Activated T-helper 2 cell treated with anti-CD3 and anti-CD28 coated beads, Interferon-gamma antibody, Interleukin-2, Interleukin-4, amounts not matched to agents 10 μg/mL and 5 μg/mL and 100 μg/mL, durations not matched to agents 14 hours and 24 hours and 36 hours (primary cell): ENCODE measurements at regions not wholly inside any gene's neighbourhood (a gene's known extent, or its start where the extent isn't known, plus 50 kb on each side); places are given as distances from the start of the nearest gene placed in this dataset.
"Not testable (repeated sequence)": the region's sequence is repeated elsewhere in the genome, so short reads cannot be mapped to it uniquely, and the experiment has no call there.

Source experiments
- DNase-seq: peaks from one replicate; pipeline ENCODE4 v3.0.0; 2021; ENCODE audit warnings: low spot score
- H3K27ac Mint-ChIP-seq: one replicate; pipeline ENCODE4 v1.8.0; 2021; ENCODE audit warnings: mixed read lengths
- H3K27me3 Mint-ChIP-seq: one replicate; pipeline ENCODE4 v1.8.0; 2021; ENCODE audit warnings: low read depth, mixed read lengths
- H3K36me3 Mint-ChIP-seq: one replicate; pipeline ENCODE4 v1.8.0; 2021; ENCODE audit warnings: low read depth, mixed read lengths
- H3K4me1 Mint-ChIP-seq: one replicate; pipeline ENCODE4 v1.8.0; 2021; ENCODE audit warnings: low read depth, mixed read lengths
- H3K4me3 Mint-ChIP-seq: one replicate; pipeline ENCODE4 v1.8.0; 2021; ENCODE audit warnings: low read depth, mild to moderate bottlenecking, moderate library complexity, mixed read lengths
- H3K9me3 Mint-ChIP-seq: one replicate; pipeline ENCODE4 v1.8.0; 2021; ENCODE audit warnings: mixed read lengths
- intact Hi-C: fragments of 100-400 bp; cut with micrococcal nuclease; formaldehyde crosslinking; loops from one replicate; pipeline ENCODE4 v1.15.1; 2023

GRCh38 chr2:182639971-182640370 lies 76.1 kb upstream of the DNAJC10 start:
- Mint-ChIP-seq H3K27me3 (peaks cover 5% of the 10 kb centered on the region), H3K9me3 (no peaks in the 10 kb centered on the region), H3K36me3 (no peaks in the 10 kb centered on the region), H3K4me1 (peaks cover 4% of the 10 kb centered on the region), H3K27ac (no peak overlapping the region), H3K4me3 (no peak overlapping the region)
- no peak for DNase-seq
- intact Hi-C loops: no loop called here

DNA sequence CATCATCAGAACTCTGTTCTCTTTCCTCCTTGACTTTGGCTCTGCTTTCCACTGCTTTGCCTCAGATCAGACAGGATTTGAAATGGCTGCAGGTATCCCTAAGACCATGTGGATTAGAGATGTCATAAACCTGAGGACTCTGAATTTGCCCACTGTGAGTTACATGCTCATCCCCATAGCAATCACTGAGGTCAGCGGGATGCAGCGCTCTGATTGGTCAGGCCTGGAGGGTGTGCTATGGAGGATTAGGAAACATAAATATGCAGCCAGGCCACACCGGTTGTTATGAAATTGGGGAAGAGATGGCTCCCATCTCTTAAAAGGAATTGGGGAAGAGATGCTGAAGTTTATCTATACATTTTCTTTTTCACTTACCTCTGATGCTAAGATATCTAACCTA lies 73.7 kb upstream of the DNAJC10 start:
- intact Hi-C loops: no loop called here
- peak; percentile 22 for DNase-seq
- no peaks in the 10 kb centered on the region for H3K9me3 Mint-ChIP-seq
- no peaks in the 10 kb centered on the region for H3K36me3 Mint-ChIP-seq
- H3K4me3 Mint-ChIP-seq: no peak overlapping the region
- H3K27me3 Mint-ChIP-seq: peaks cover 5% of the 10 kb centered on the region
- peaks cover 4% of the 10 kb centered on the region for H3K4me1 Mint-ChIP-seq
- no peak overlapping the region for H3K27ac Mint-ChIP-seq

DNA sequence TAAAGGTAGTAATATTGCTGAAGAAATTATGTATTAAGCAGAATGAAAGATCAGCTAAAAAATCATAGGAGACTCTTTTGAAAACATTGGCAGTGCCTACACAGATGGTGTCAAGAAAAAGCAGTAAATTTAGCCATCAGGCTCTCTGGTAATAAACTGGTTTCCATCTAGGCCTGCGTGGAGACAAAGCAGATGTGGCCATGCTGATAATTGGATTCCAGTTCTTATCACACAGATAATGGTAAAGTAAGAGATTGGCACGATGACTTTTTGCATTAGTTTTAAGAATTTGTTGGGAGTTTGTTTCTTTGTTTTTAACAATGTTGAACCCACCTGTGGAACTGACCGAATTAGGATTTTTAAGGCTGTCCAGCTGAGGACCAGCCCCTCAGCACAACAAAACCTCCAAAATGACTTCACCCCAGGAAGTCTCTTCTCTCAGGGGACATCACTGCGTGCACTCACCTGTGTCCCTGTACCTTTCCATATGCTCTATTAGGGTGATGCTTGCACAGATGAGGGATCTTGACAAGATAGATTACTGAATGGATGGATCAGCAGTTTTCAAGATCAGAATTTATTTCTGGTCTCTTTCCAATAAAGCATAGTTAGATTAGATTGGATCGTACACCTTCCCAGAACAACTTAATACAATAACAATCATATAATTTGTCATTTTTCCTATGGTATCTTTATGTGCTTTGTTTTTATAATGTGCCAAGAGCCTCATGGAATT lies 69.1 kb upstream of the DNAJC10 start:
- H3K36me3 Mint-ChIP-seq: no peaks in the 10 kb centered on the region

DNA sequence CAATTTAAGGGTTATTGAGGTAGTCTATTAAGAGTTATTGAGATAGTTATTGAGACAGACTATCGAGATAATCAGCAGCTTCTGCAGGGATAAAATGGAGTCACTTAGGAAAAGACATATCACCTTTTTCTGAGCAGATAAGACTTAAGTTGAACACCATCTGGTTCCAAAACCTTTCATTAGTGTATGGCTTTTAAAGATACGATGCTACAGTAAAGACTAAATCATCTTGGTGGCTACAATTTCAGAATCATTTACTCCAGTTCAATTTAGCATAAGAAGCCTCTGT lies 68.6 kb upstream of the DNAJC10 start:
- H3K36me3 Mint-ChIP-seq: no peaks in the 10 kb centered on the region
- intact Hi-C loops: no loop called here
- H3K9me3 Mint-ChIP-seq: no peaks in the 10 kb centered on the region
- H3K27ac Mint-ChIP-seq: no peak overlapping the region
- peaks cover 9% of the 10 kb centered on the region for H3K4me1 Mint-ChIP-seq
- no peak for DNase-seq
- H3K4me3 Mint-ChIP-seq: no peak overlapping the region
- no peaks in the 10 kb centered on the region for H3K27me3 Mint-ChIP-seq

More for the DNA sequence above, 69.1 kb upstream of the DNAJC10 start:
- H3K4me1 Mint-ChIP-seq: peaks cover 4% of the 10 kb centered on the region
- no peak overlapping the region for H3K4me3 Mint-ChIP-seq
- intact Hi-C loops: no loop called here
- no peaks in the 10 kb centered on the region for H3K27me3 Mint-ChIP-seq
- no peaks in the 10 kb centered on the region for H3K9me3 Mint-ChIP-seq
- no peak for DNase-seq
- no peak overlapping the region for H3K27ac Mint-ChIP-seq

GRCh38 chr2:182649316-182649715 lies 66.7 kb upstream of the DNAJC10 start:
- Mint-ChIP-seq H3K27me3 (no peaks in the 10 kb centered on the region), H3K4me1 (peaks cover 15% of the 10 kb centered on the region), H3K36me3 (no peaks in the 10 kb centered on the region), H3K4me3 (no peak overlapping the region), H3K27ac (no peak overlapping the region), H3K9me3 (no peaks in the 10 kb centered on the region)
- DNase-seq: no peak
- intact Hi-C loops: no loop called here

- DNase-seq: no peak
- intact Hi-C loops: loop anchor here (2.0 kb wide), 2 partner anchors 410 to 464 kb away; no protein-coding TSS in a partner anchor
- Mint-ChIP-seq H3K27me3 (peaks cover 2% of the 10 kb centered on the region), H3K9me3 (no peaks in the 10 kb centered on the region), H3K27ac (no peak overlapping the region), H3K4me1 (peaks cover 15% of the 10 kb centered on the region), H3K36me3 (no peaks in the 10 kb centered on the region), H3K4me3 (no peak overlapping the region)
Measured at GRCh38 chr2:182650704-182651103, 65.4 kb upstream of the DNAJC10 start.

- DNase-seq: peak; percentile 30
- no peak overlapping the region for H3K27ac Mint-ChIP-seq
- H3K9me3 Mint-ChIP-seq: no peaks in the 10 kb centered on the region
- intact Hi-C loops: no loop called here
- H3K4me1 Mint-ChIP-seq: peaks cover 15% of the 10 kb centered on the region
- H3K4me3 Mint-ChIP-seq: no peak overlapping the region
- peaks cover 7% of the 10 kb centered on the region for H3K27me3 Mint-ChIP-seq
- H3K36me3 Mint-ChIP-seq: no peaks in the 10 kb centered on the region
Measured at GRCh38 chr2:182652326-182652725, 63.7 kb upstream of the DNAJC10 start.

DNA sequence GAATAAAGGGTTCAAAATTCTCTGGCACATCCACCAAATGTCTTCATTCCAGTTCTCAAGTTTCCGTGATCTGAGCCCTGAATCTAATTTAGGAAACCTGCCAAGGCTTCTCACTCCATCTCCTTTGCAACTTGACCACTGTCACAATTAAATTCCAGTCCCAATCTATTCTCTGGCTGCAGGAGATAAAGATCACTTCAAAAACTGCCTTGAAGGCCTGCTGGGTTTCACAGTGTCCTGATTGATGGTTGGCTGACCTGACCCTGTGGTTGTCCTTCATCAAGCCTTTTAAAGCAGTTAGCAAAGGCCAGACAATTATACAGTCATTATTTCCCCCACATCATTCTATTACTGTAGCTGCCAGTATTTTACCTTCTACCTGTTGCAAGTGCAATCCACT lies 60.3 kb upstream of the DNAJC10 start:
- intact Hi-C loops: no loop called here
- no peaks in the 10 kb centered on the region for H3K9me3 Mint-ChIP-seq
- no peaks in the 10 kb centered on the region for H3K36me3 Mint-ChIP-seq
- H3K27ac Mint-ChIP-seq: no peak overlapping the region
- no peak overlapping the region for H3K4me3 Mint-ChIP-seq
- DNase-seq: no peak
- peaks cover 19% of the 10 kb centered on the region for H3K27me3 Mint-ChIP-seq
- peaks cover 15% of the 10 kb centered on the region for H3K4me1 Mint-ChIP-seq

- intact Hi-C loops: no loop called here
- DNase-seq: no peak
- peaks cover 18% of the 10 kb centered on the region for H3K27me3 Mint-ChIP-seq
- H3K27ac Mint-ChIP-seq: no peak overlapping the region
- H3K9me3 Mint-ChIP-seq: no peaks in the 10 kb centered on the region
- H3K4me3 Mint-ChIP-seq: no peak overlapping the region
- no peaks in the 10 kb centered on the region for H3K36me3 Mint-ChIP-seq
- peaks cover 6% of the 10 kb centered on the region for H3K4me1 Mint-ChIP-seq
Measured at GRCh38 chr2:182664212-182664611, 51.8 kb upstream of the DNAJC10 start.

- H3K36me3 Mint-ChIP-seq, H3K4me3 Mint-ChIP-seq, H3K27ac Mint-ChIP-seq, DNase-seq, intact Hi-C loops, H3K4me1 Mint-ChIP-seq, H3K9me3 Mint-ChIP-seq: not testable (repeated sequence)
- H3K27me3 Mint-ChIP-seq: peaks cover 16% of the 10 kb centered on the region
Measured at GRCh38 chr2:182665500-182665899, 50.6 kb upstream of the DNAJC10 start.
